IMR-90 (cell line): ENCODE measurements at regions not wholly inside any gene's neighbourhood (a gene's known extent, or its start where the extent isn't known, plus 50 kb on each side); places are given as distances from the start of the nearest gene placed in this dataset.

ENCODE experiments used
- ATAC-seq: fragments of 200-7000 bp; cut with Tn5 transposase; 2 replicates; pipeline ENCODE4 v1.9.1; 2020; ENCODE audit warnings: low read depth, mild to moderate bottlenecking, moderate library complexity
- BruUV-seq: library from RNA; stranded (reverse); fragments of 400-500 nt; replicated peaks from 2 replicates; lab custom pipeline; 2021; lab: Mats Ljungman, UMichigan
- CTCF ChIA-PET: fragments of 300-600 bp; formaldehyde crosslinking; extraction: SDS; loops from one replicate; lab custom pipeline; 2021; ENCODE audit warnings: antibody characterized with exemption; lab: Yijun Ruan, JAX
- POLR2A ChIA-PET: fragments of 300-600 bp; sonication (Branson Sonifier 250); formaldehyde crosslinking; loops from one replicate; lab custom pipeline; 2022; ENCODE audit warnings: antibody characterized with exemption; ENCODE audit not compliant: unreplicated experiment; lab: Charles Lee
- DNase-seq: peaks from one replicate; pipeline ENCODE4 v3.0.0; 2013
- H2AFZ ChIP-seq: replicated peaks from 2 replicates; pipeline ENCODE3; 2013; ENCODE audit warnings: low read length, mild to moderate bottlenecking; ENCODE audit not compliant: poor library complexity
- H2AK5ac ChIP-seq: 2 replicates; pipeline ENCODE4 v1.6.1; 2013; ENCODE audit warnings: low read depth, low read length, inconsistent platforms
- H2AK9ac ChIP-seq: replicated peaks from 2 replicates; pipeline ENCODE3; 2013; ENCODE audit warnings: mild to moderate bottlenecking, low read depth, low read length, moderate library complexity; ENCODE audit not compliant: poor library complexity
- H2BK120ac ChIP-seq: 2 replicates; pipeline ENCODE4 v1.6.1; 2013; ENCODE audit warnings: low read depth, low read length, inconsistent platforms
- H2BK15ac ChIP-seq: 3 replicates; pipeline ENCODE4 v1.6.1; 2013; ENCODE audit warnings: low read depth, low read length, inconsistent platforms
- H2BK20ac ChIP-seq: 2 replicates; pipeline ENCODE4 v1.6.1; 2013; ENCODE audit warnings: low read depth, mild to moderate bottlenecking, inconsistent platforms, low read length, moderate library complexity
- H2BK5ac ChIP-seq: 2 replicates; pipeline ENCODE4 v1.6.1; 2013; ENCODE audit warnings: mild to moderate bottlenecking, low read depth, low read length, inconsistent platforms; ENCODE audit not compliant: poor library complexity, severe bottlenecking
- H3K14ac ChIP-seq: replicated peaks from 2 replicates; pipeline ENCODE4 v1.6.1; 2013; ENCODE audit warnings: low read depth, low read length, inconsistent platforms
- H3K18ac ChIP-seq: 2 replicates; pipeline ENCODE4 v1.6.1; 2013; ENCODE audit warnings: low read depth, low read length, control low read depth
- H3K23ac ChIP-seq: 2 replicates; pipeline ENCODE4 v1.6.1; 2013; ENCODE audit warnings: low read depth, low read length, inconsistent platforms
- H3K27ac ChIP-seq: 2 replicates; pipeline ENCODE4 v1.5.1; 2013; ENCODE audit warnings: mild to moderate bottlenecking, control low read depth, low read length; ENCODE audit not compliant: insufficient read depth
- H3K27me3 ChIP-seq: 2 replicates; pipeline ENCODE4 v1.6.1; 2013; ENCODE audit warnings: low read length; ENCODE audit not compliant: control insufficient read depth, insufficient read depth
- H3K36me3 ChIP-seq: 2 replicates; pipeline ENCODE4 v1.6.1; 2013; ENCODE audit warnings: low read length, mixed read lengths; ENCODE audit not compliant: control insufficient read depth, insufficient read depth
- H3K4ac ChIP-seq: 2 replicates; pipeline ENCODE4 v1.6.1; 2013; ENCODE audit warnings: low read depth, low read length, inconsistent platforms
- H3K4me1 ChIP-seq: 2 replicates; pipeline ENCODE4 v1.6.1; 2013; ENCODE audit warnings: low read length, mixed read lengths; ENCODE audit not compliant: control insufficient read depth, insufficient read depth
- H3K4me2 ChIP-seq: 2 replicates; pipeline ENCODE4 v1.6.1; 2013; ENCODE audit warnings: low read depth, mild to moderate bottlenecking, control low read depth, low read length, moderate library complexity
- H3K4me3 ChIP-seq: 2 replicates; pipeline ENCODE4 v1.5.1; 2013; ENCODE audit warnings: low read depth, mild to moderate bottlenecking, control low read depth, low read length, moderate library complexity; ENCODE audit not compliant: insufficient read depth
- H3K56ac ChIP-seq: 2 replicates; pipeline ENCODE4 v1.6.1; 2013; ENCODE audit warnings: low read length, inconsistent platforms; ENCODE audit not compliant: insufficient read depth; ENCODE audit errors: extremely low read depth
- H3K79me1 ChIP-seq, 2 experiments: 2 replicates each; pipeline ENCODE4 v1.6.1; 2013; ENCODE audit warnings: low read length in 2 of 2, inconsistent platforms in 1 of 2, low read depth in 1 of 2
- H3K9ac ChIP-seq: 2 replicates; pipeline ENCODE4 v1.6.1; 2013; ENCODE audit warnings: low read depth, low read length, control low read depth
- H3K9me1 ChIP-seq: 2 replicates; pipeline ENCODE4 v1.6.1; 2013; ENCODE audit warnings: low read length, inconsistent platforms; ENCODE audit not compliant: insufficient read depth
- H3K9me3 ChIP-seq: 2 replicates; pipeline ENCODE4 v1.6.1; 2013; ENCODE audit warnings: low read length; ENCODE audit not compliant: control insufficient read depth, insufficient read depth
- H4K20me1 ChIP-seq: 2 replicates; pipeline ENCODE4 v1.6.1; 2013; ENCODE audit warnings: low read length, inconsistent platforms; ENCODE audit not compliant: insufficient read depth
- H4K5ac ChIP-seq: 2 replicates; pipeline ENCODE4 v1.6.1; 2013; ENCODE audit warnings: mild to moderate bottlenecking, low read depth, low read length, control low read depth
- H4K8ac ChIP-seq, 2 experiments: 2 replicates each; pipeline ENCODE4 v1.6.1; 2013; ENCODE audit warnings: low read depth in 2 of 2, low read length in 2 of 2, control low read depth in 1 of 2, inconsistent platforms in 1 of 2
- H4K91ac ChIP-seq: 2 replicates; pipeline ENCODE4 v1.6.1; 2013; ENCODE audit warnings: low read depth, low read length, inconsistent platforms; ENCODE audit not compliant: insufficient read depth
- CEBPB ChIP-seq: IDR thresholded peaks from 2 replicates; pipeline ENCODE4 v1.6.1; 2012; ENCODE audit warnings: low read depth, low read length, improper control_type of control experiment
- FOS ChIP-seq: fragments of 150-350 bp; IDR thresholded peaks from 2 replicates; pipeline ENCODE4 v1.6.1; 2016; ENCODE audit warnings: low read depth, low read length
- MXI1 ChIP-seq: IDR thresholded peaks from 2 replicates; pipeline ENCODE4 v1.6.1; 2012; ENCODE audit warnings: low read depth, mild to moderate bottlenecking, low read length, moderate library complexity, borderline replicate concordance
- RAD21 ChIP-seq: IDR thresholded peaks from 2 replicates; pipeline ENCODE4 v1.6.1; 2012; ENCODE audit warnings: low read length, improper control_type of control experiment
- RCOR1 ChIP-seq: IDR thresholded peaks from 2 replicates; pipeline ENCODE4 v1.6.1; 2012; ENCODE audit warnings: mild to moderate bottlenecking, low read length, improper control_type of control experiment; ENCODE audit not compliant: insufficient replicate concordance
- RFX5 ChIP-seq: IDR thresholded peaks from 2 replicates; pipeline ENCODE4 v1.8.0; 2012; ENCODE audit warnings: low read depth, mild to moderate bottlenecking, low read length, moderate library complexity
- SMC3 ChIP-seq: fragments of 150-350 bp; IDR thresholded peaks from 2 replicates; pipeline ENCODE4 v1.6.1; 2016; ENCODE audit warnings: low read depth, mild to moderate bottlenecking, antibody characterized with exemption, low read length, moderate library complexity
- WGBS, 2 experiments: methylation state at CpG; one replicate each; pipeline versions ENCODE4 v1.1.5 to v1.1.7; 2013; ENCODE audit warnings: missing lambda C conversion rate in 2 of 2; ENCODE audit not compliant: insufficient read length in 1 of 2; ENCODE audit errors: extremely low coverage in 2 of 2; 5-methylcytosine and 5-hydroxymethylcytosine counted together
- dilution Hi-C: fragments of 300-500 bp; cut with HindIII; formaldehyde crosslinking; loops from one replicate; pipeline ENCODE4 v1.14.3; 2018; ENCODE audit warnings: low sequenced_read_pairs; ENCODE audit not compliant: unreplicated experiment
- in situ Hi-C: fragments of 300-500 bp; cut with MboI; formaldehyde crosslinking; loops from 3 replicates; pipeline ENCODE4 v1.14.3; 2019; ENCODE audit warnings: low sequenced_read_pairs, inconsistent platforms, mixed read lengths
- intact Hi-C: fragments of 100-400 bp; cut with micrococcal nuclease; formaldehyde crosslinking; loops from 2 replicates; pipeline ENCODE4 v1.10.0; 2022
- TF ChIP-seq, protein P1 (sequence below): fragments of 150-350 bp; IDR thresholded peaks from 2 replicates; pipeline ENCODE4 v1.6.1; 2016; ENCODE audit warnings: low read depth, mild to moderate bottlenecking, low read length, moderate library complexity, borderline replicate concordance
- TF ChIP-seq, protein P2 (sequence below): fragments of 150-350 bp; IDR thresholded peaks from 2 replicates; pipeline ENCODE4 v1.6.1; 2017; ENCODE audit warnings: mild to moderate bottlenecking, antibody characterized with exemption, low read length, low read depth

DNA sequence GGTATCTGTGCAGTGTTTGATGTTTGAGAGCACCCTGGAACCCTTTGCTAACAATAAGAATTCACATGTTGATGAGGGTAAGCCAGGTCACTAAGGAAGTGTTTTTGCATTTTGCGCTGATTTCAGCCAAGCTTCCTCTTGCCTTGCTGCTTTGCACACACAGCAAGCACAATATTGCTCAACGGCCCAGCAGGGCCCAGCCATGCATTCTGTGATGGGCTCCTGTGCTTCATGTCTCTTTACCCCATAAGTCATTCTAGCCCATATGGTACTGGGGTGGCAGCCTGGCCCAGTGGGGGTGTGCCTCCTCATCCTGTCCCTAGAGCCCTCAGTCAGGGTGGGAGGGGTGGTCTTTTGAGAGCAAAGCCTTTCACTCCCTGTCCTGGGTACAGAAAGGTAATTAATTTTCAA is 481.3 kb downstream of the GADD45G start:
- Histone ChIP-seq H2BK5ac (no peak overlapping the region), H3K4me2 (no peak overlapping the region), H4K91ac (no peak overlapping the region), H2BK20ac (no peak overlapping the region), H3K9me1 (no peaks in the 10 kb centered on the region), H3K4me1 (no peaks in the 10 kb centered on the region; the same call in 1 of the 2 replicates), H2BK120ac (no peak overlapping the region), H2BK15ac (no peak overlapping the region), H4K20me1 (no peaks in the 10 kb centered on the region), H3K4ac (no peak overlapping the region), H3K27ac (no peak overlapping the region), H3K23ac (no peak overlapping the region), H3K56ac (no peak overlapping the region), H3K14ac (no peak overlapping the region), H3K27me3 (no peaks in the 10 kb centered on the region; the same call in 1 of the 2 replicates), H3K9me3 (no peaks in the 10 kb centered on the region), H3K9ac (no peak overlapping the region), H3K79me1 (no peaks in the 10 kb centered on the region), H4K8ac (no peak overlapping the region), H4K5ac (no peak overlapping the region), H3K36me3 (no peaks in the 10 kb centered on the region), H3K18ac (no peak overlapping the region), H2AK9ac (no peak overlapping the region), H2AFZ (no peak overlapping the region), H2AK5ac (no peak overlapping the region), H3K4me3 (no peak overlapping the region)
- no TSS peak for BruUV-seq
- intact Hi-C loops (no loop called here), in situ Hi-C loops (no loop called here), dilution Hi-C loops (no loop called here)
- ChIA-PET POLR2A (no interaction called here), CTCF (no interaction called here)
- TF ChIP-seq RCOR1 (no peak), RFX5 (no peak), MXI1 (no peak), CEBPB (no peak), RAD21 (no peak), FOS (no peak), SMC3 (no peak)
- TF ChIP-seq, protein P1, sequence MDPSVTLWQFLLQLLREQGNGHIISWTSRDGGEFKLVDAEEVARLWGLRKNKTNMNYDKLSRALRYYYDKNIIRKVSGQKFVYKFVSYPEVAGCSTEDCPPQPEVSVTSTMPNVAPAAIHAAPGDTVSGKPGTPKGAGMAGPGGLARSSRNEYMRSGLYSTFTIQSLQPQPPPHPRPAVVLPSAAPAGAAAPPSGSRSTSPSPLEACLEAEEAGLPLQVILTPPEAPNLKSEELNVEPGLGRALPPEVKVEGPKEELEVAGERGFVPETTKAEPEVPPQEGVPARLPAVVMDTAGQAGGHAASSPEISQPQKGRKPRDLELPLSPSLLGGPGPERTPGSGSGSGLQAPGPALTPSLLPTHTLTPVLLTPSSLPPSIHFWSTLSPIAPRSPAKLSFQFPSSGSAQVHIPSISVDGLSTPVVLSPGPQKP, result no peak
- TF ChIP-seq, protein P2, sequence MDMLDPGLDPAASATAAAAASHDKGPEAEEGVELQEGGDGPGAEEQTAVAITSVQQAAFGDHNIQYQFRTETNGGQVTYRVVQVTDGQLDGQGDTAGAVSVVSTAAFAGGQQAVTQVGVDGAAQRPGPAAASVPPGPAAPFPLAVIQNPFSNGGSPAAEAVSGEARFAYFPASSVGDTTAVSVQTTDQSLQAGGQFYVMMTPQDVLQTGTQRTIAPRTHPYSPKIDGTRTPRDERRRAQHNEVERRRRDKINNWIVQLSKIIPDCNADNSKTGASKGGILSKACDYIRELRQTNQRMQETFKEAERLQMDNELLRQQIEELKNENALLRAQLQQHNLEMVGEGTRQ, result no peak
- DNase-seq, result no peak
- no peak for ATAC-seq
- WGBS, 2 experiments, result no CpG with 5 or more reads among the region's 2 CpGs
